GM12873 (cell line): ENCODE measurements at regions not wholly inside any gene's neighbourhood (a gene's known extent, or its start where the extent isn't known, plus 50 kb on each side); places are given as distances from the start of the nearest gene placed in this dataset.

Experiments
- CTCF ChIP-seq: IDR thresholded peaks from 2 replicates; pipeline ENCODE4 v1.5.1; 2012; ENCODE audit warnings: low read depth, mild to moderate bottlenecking, moderate library complexity, low read length, control low read depth; ENCODE audit not compliant: insufficient read depth; ENCODE audit errors: missing control alignments

- TF ChIP-seq CTCF, result no peak
Measured at GRCh38 chr3:102170545-102170944, 264.3 kb upstream of the ZPLD1 start.

GRCh38 chr3:102174312-102174712, 260.5 kb upstream of the ZPLD1 start:
- TF ChIP-seq CTCF, result no peak

- TF ChIP-seq CTCF, result no peak
Measured at GRCh38 chr3:102174832-102175374, 259.9 kb upstream of the ZPLD1 start.

- TF ChIP-seq CTCF, result no peak
Measured at GRCh38 chr3:102176333-102177050, 258.3 kb upstream of the ZPLD1 start.

GRCh38 chr3:102177075-102177755, 257.6 kb upstream of the ZPLD1 start:
- no peak for TF ChIP-seq CTCF

GRCh38 chr3:102178817-102179216, 256.0 kb upstream of the ZPLD1 start:
- no peak for TF ChIP-seq CTCF
